ENCODE measurements at regions not wholly inside any gene's neighbourhood (a gene's known extent, or its start where the extent isn't known, plus 50 kb on each side); places are given as distances from the start of the nearest gene placed in this dataset.

DNA sequence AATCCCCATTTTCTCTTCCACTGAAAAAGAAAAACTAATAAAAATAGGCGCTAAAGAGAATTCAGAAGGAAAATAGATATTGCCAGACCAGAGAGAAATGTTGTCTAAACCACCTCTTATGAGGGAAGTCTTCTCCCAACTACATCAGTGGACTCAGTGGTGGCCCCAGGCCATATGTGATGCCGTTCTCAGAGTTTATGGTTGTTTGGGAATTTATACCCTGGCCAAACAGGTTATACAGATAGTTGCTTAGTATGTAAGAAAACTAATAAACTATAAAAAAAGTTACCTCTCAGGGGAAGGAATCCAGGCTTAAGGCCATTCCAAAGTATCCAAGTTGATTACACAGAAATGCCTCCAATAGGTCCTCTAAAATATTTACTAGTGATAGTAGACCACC, 103.4 kb upstream of the RBM19 start:
- TF ChIP-seq FOXP2 (optimal IDR thresholded peaks at IDR 0.05; ENCODE audit: borderline replicate concordance, extremely low read depth, extremely low read length, insufficient read depth) (no peak), POLR2AphosphoS5 (IDR thresholded peaks at IDR 0.05; ENCODE audit: low read depth, low read length) (no peak), REST (IDR thresholded peaks at IDR 0.05; ENCODE audit: insufficient read depth in 1 of 2, low read depth in 2 of 2, low read length in 2 of 2) (no peak), TAF1 (IDR thresholded peaks at IDR 0.05; ENCODE audit: borderline replicate concordance, insufficient read depth, low read length) (no peak), SIN3A (IDR thresholded peaks at IDR 0.05; ENCODE audit: borderline replicate concordance, insufficient read depth, low read length) (no peak)
